NCI-H1417 treated with DMSO at 0.1 percent for 48 hours (cell line): ENCODE measurements at regions not wholly inside any gene's neighbourhood (a gene's known extent, or its start where the extent isn't known, plus 50 kb on each side); places are given as distances from the start of the nearest gene placed in this dataset.
"Not testable (repeated sequence)": the region's sequence is repeated elsewhere in the genome, so short reads cannot be mapped to it uniquely, and the experiment has no call there.

Source experiments
- DNase-seq: peaks from one replicate; lab custom pipeline; 2025; lab: John Stamatoyannopoulos, UW

- no peak for DNase-seq
Measured at GRCh38 chr9:115401756-115402327, 283.9 kb upstream of the TNC start.

- no peak for DNase-seq
Measured at GRCh38 chr9:115403753-115404152, 285.8 kb upstream of the TNC start.

- DNase-seq, result no peak
Measured at GRCh38 chr9:115404311-115404710, 286.4 kb upstream of the TNC start.

- no peak for DNase-seq
Measured at GRCh38 chr9:115411516-115411915, 293.6 kb upstream of the TNC start.

- DNase-seq, result no peak
Measured at GRCh38 chr9:115411993-115412452, 294.1 kb upstream of the TNC start.

GRCh38 chr9:115412656-115413055 lies 294.7 kb upstream of the TNC start:
- no peak for DNase-seq

GRCh38 chr9:115413304-115413703 lies 295.3 kb upstream of the TNC start:
- DNase-seq, result no peak

GRCh38 chr9:115413766-115414382 lies 295.9 kb upstream of the TNC start:
- no peak for DNase-seq

GRCh38 chr9:115414561-115414960 lies 296.6 kb upstream of the TNC start:
- no peak for DNase-seq

GRCh38 chr9:115415450-115415849 lies 297.5 kb upstream of the TNC start:
- no peak for DNase-seq

GRCh38 chr9:115416299-115416698 lies 298.3 kb upstream of the TNC start:
- DNase-seq, result no peak

- not testable (repeated sequence) for DNase-seq
Measured at GRCh38 chr9:115418181-115418580, 300.2 kb upstream of the TNC start.

GRCh38 chr9:115422932-115423440 lies 305.0 kb upstream of the TNC start:
- no peak for DNase-seq

GRCh38 chr9:115423646-115424045 lies 305.7 kb upstream of the TNC start:
- DNase-seq, result no peak

GRCh38 chr9:115425601-115426000 lies 307.6 kb upstream of the TNC start:
- no peak for DNase-seq

- no peak for DNase-seq
Measured at GRCh38 chr9:115437418-115437817, 319.5 kb upstream of the TNC start.

GRCh38 chr9:115439641-115440040 lies 321.7 kb upstream of the TNC start:
- DNase-seq, result no peak

- DNase-seq, result no peak
Measured at GRCh38 chr9:115442054-115442453, 324.1 kb upstream of the TNC start.

- DNase-seq, result no peak
Measured at GRCh38 chr9:115443890-115444289, 325.9 kb upstream of the TNC start.

- no peak for DNase-seq
Measured at GRCh38 chr9:115444959-115445358, 327.0 kb upstream of the TNC start.

GRCh38 chr9:115445655-115446054 lies 327.7 kb upstream of the TNC start:
- DNase-seq, result no peak

- no peak for DNase-seq
Measured at GRCh38 chr9:115456515-115456914, 338.6 kb upstream of the TNC start.

GRCh38 chr9:115461280-115461679 lies 343.3 kb upstream of the TNC start:
- DNase-seq, result no peak

- no peak for DNase-seq
Measured at GRCh38 chr9:115462623-115463022, 344.7 kb upstream of the TNC start.
